AG04449 (cell line): ENCODE measurements at regions not wholly inside any gene's neighbourhood (a gene's known extent, or its start where the extent isn't known, plus 50 kb on each side); places are given as distances from the start of the nearest gene placed in this dataset.

Source experiments
- CTCF ChIA-PET: fragments of 350-600 bp; formaldehyde crosslinking; extraction: SDS; loops from one replicate; lab custom pipeline; 2021; ENCODE audit warnings: antibody characterized with exemption; lab: Yijun Ruan, JAX
- POLR2A ChIA-PET: fragments of 400-600, 350-600 bp; formaldehyde crosslinking; extraction: SDS; loops from one replicate; lab custom pipeline; 2020; ENCODE audit warnings: antibody characterized with exemption, inconsistent platforms; lab: Yijun Ruan, JAX
- DNase-seq: peaks from one replicate; pipeline ENCODE4 v3.0.0-alpha.2; 2010; ENCODE audit warnings: low read depth, low spot score
- H3K4me3 ChIP-seq: 2 replicates; pipeline ENCODE4 v1.5.1; 2011; ENCODE audit warnings: low read depth, mild to moderate bottlenecking, control low read depth, low read length
- CTCF ChIP-seq: IDR thresholded peaks from one replicate; pipeline ENCODE4 v1.5.1; 2011; ENCODE audit warnings: mild to moderate bottlenecking, moderate library complexity, low read length, control low read depth, inconsistent platforms; ENCODE audit not compliant: insufficient read depth; ENCODE audit errors: missing control alignments

- no peak for DNase-seq
- POLR2A ChIA-PET: no interaction called here
- CTCF ChIA-PET: no interaction called here
- TF ChIP-seq CTCF: no peak
- no peak overlapping the region for H3K4me3 ChIP-seq
These were observed 91.3 kb downstream of the NKX6-1 start for GRCh38 chr4:84407554-84408407.

GRCh38 chr4:84403656-84404055, 95.4 kb downstream of the NKX6-1 start:
- TF ChIP-seq CTCF: no peak
- H3K4me3 ChIP-seq: no peak overlapping the region
- ChIA-PET POLR2A (no interaction called here), CTCF (no interaction called here)
- no peak for DNase-seq

DNA sequence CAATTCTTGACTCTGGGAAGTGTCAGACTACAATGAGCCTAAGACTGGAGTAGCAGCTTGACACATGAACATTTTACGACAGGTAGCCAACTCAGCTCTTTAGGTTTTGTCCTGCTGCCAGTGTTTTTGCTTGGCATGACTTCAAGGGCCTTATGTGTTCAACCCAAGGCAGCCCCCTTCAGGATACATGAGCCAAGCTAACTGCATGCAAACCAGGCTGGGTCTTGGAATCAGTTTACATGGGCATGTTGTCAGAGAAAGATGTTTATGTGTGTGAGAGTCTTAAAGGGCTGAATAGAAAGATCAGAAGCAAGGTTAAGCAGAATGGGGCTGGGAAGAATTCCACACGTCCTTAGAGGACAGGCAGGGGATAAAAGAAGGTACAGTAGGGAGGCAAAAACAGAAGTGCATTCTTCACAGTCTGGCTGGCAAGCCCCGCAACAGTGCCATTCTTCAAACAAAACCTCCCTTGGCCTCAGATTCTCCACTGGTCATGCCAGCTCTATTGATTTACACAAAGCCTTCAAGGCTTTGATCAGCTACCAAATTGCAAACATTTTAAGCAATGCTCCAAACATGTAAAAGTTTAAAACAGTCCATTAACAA, 97.3 kb downstream of the NKX6-1 start:
- TF ChIP-seq CTCF: no peak
- CTCF ChIA-PET: no interaction called here
- POLR2A ChIA-PET: no interaction called here
- no peak for DNase-seq
- no peak overlapping the region for H3K4me3 ChIP-seq

DNA sequence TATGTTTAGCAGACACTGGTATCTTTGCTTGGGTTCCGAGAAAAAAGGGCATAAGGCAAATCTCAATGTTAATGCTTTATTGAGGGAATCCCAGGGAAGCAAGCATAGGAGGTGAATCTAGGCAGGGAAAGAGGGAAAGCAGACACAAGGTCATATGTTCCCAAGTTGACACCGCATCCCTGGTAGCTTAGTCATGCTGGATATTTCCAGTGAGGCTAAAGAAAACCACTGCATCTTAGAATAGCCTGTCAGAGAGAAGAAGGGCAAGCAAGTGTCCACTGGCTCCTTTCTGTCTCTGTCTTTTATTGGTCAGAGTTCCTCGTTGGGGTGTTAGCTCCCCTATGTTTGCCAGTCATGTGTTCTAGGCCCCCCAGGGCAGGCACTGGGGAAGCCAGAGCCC, 104.7 kb downstream of the NKX6-1 start:
- POLR2A ChIA-PET: no interaction called here

DNA sequence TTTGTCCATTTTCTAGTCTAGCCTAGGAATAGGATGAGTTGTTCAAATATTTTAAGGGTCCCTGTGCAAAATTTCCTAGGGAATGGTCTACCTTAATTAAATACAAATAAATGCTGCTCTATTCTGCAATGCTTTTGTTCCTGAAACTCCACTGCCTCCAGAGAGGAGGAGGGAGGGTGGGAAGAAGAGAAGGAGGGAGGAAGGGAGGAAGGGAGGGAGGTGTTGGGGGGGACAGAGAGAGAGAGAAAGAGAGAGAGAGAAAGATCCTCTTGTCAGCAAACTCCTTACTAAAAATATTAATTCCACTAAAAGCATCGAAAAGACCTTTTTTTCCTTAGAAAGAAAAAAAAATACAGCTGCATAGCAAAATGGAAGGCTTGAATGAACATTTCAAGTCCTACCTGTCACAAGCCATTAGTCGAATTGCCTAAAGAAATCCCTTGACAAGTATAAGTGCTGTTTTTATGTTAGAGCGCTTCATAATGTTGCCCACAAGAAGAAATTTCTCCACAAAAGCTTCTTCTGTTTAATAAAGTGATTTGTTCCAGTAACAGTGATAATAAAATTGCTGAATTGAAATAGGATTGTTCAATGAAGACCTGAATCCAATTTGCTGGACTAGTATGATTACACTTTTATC, 106.0 kb downstream of the NKX6-1 start:
- TF ChIP-seq CTCF: no peak
- no peak for DNase-seq
- CTCF ChIA-PET: no interaction called here
- no peak overlapping the region for H3K4me3 ChIP-seq
- POLR2A ChIA-PET: no interaction called here

More for the DNA sequence above, 104.7 kb downstream of the NKX6-1 start:
- TF ChIP-seq CTCF: no peak
- H3K4me3 ChIP-seq: no peak overlapping the region
- DNase-seq: no peak
- CTCF ChIA-PET: no interaction called here

- no peak for TF ChIP-seq CTCF
- POLR2A ChIA-PET: no interaction called here
- CTCF ChIA-PET: no interaction called here
- DNase-seq: no peak
- H3K4me3 ChIP-seq: no peak overlapping the region
These were observed 109.7 kb downstream of the NKX6-1 start for GRCh38 chr4:84389406-84389805.
